ENCODE measurements at regions not wholly inside any gene's neighbourhood (a gene's known extent, or its start where the extent isn't known, plus 50 kb on each side); places are given as distances from the start of the nearest gene placed in this dataset.

GRCh38 chr21:21860888-21861287 is 862.7 kb downstream of the NCAM2 start:
- ATAC-seq (no peak), DNase-seq (ENCODE audit: low spot score) (no peak)
- Mint-ChIP-seq H3K9me3 (peaks cover 7% of the 10 kb centered on the region; the same call in 1 of the 2 replicates), H3K36me3 (no peaks in the 10 kb centered on the region), H3K27me3 (ENCODE audit: low read depth) (no peaks in the 10 kb centered on the region), H3K4me1 (peaks cover 24% of the 10 kb centered on the region), H3K4me3 (no peak overlapping the region), H3K27ac (no peak overlapping the region)
- TF ChIP-seq USF1 (CRISPR knock-in tag; IDR thresholded peaks at IDR 0.05) (no peak), KAT7 (CRISPR knock-in tag; IDR thresholded peaks at IDR 0.05; ENCODE audit: borderline replicate concordance) (no peak), CBFB (CRISPR knock-in tag; IDR thresholded peaks at IDR 0.05; ENCODE audit: low read depth) (no peak), ZNF138 (CRISPR knock-in tag; conservative IDR thresholded peaks at IDR 0.05) (no peak), CREM (CRISPR knock-in tag; IDR thresholded peaks at IDR 0.05) (no peak), ZNF232 (CRISPR knock-in tag; IDR thresholded peaks at IDR 0.05) (no peak), ZNF423 (CRISPR knock-in tag; IDR thresholded peaks at IDR 0.05) (no peak), ZSCAN18 (CRISPR knock-in tag; IDR thresholded peaks at IDR 0.05) (no peak), ZNF263 (CRISPR knock-in tag; IDR thresholded peaks at IDR 0.05; ENCODE audit: low read depth) (no peak)
- TF ChIP-seq, protein P1, sequence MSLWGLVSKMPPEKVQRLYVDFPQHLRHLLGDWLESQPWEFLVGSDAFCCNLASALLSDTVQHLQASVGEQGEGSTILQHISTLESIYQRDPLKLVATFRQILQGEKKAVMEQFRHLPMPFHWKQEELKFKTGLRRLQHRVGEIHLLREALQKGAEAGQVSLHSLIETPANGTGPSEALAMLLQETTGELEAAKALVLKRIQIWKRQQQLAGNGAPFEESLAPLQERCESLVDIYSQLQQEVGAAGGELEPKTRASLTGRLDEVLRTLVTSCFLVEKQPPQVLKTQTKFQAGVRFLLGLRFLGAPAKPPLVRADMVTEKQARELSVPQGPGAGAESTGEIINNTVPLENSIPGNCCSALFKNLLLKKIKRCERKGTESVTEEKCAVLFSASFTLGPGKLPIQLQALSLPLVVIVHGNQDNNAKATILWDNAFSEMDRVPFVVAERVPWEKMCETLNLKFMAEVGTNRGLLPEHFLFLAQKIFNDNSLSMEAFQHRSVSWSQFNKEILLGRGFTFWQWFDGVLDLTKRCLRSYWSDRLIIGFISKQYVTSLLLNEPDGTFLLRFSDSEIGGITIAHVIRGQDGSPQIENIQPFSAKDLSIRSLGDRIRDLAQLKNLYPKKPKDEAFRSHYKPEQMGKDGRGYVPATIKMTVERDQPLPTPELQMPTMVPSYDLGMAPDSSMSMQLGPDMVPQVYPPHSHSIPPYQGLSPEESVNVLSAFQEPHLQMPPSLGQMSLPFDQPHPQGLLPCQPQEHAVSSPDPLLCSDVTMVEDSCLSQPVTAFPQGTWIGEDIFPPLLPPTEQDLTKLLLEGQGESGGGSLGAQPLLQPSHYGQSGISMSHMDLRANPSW (CRISPR knock-in tag; conservative IDR thresholded peaks at IDR 0.05; ENCODE audit: low read depth) = no peak
- TF ChIP-seq, protein P2, sequence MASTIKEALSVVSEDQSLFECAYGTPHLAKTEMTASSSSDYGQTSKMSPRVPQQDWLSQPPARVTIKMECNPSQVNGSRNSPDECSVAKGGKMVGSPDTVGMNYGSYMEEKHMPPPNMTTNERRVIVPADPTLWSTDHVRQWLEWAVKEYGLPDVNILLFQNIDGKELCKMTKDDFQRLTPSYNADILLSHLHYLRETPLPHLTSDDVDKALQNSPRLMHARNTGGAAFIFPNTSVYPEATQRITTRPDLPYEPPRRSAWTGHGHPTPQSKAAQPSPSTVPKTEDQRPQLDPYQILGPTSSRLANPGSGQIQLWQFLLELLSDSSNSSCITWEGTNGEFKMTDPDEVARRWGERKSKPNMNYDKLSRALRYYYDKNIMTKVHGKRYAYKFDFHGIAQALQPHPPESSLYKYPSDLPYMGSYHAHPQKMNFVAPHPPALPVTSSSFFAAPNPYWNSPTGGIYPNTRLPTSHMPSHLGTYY (CRISPR knock-in tag; IDR thresholded peaks at IDR 0.05) = no peak
- TF ChIP-seq, protein P3, sequence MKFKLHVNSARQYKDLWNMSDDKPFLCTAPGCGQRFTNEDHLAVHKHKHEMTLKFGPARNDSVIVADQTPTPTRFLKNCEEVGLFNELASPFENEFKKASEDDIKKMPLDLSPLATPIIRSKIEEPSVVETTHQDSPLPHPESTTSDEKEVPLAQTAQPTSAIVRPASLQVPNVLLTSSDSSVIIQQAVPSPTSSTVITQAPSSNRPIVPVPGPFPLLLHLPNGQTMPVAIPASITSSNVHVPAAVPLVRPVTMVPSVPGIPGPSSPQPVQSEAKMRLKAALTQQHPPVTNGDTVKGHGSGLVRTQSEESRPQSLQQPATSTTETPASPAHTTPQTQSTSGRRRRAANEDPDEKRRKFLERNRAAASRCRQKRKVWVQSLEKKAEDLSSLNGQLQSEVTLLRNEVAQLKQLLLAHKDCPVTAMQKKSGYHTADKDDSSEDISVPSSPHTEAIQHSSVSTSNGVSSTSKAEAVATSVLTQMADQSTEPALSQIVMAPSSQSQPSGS (CRISPR knock-in tag; IDR thresholded peaks at IDR 0.05; ENCODE audit: borderline replicate concordance, low read depth) = no peak
- ChIA-PET CTCF (no interaction called here), POLR2A (no interaction called here)

DNA sequence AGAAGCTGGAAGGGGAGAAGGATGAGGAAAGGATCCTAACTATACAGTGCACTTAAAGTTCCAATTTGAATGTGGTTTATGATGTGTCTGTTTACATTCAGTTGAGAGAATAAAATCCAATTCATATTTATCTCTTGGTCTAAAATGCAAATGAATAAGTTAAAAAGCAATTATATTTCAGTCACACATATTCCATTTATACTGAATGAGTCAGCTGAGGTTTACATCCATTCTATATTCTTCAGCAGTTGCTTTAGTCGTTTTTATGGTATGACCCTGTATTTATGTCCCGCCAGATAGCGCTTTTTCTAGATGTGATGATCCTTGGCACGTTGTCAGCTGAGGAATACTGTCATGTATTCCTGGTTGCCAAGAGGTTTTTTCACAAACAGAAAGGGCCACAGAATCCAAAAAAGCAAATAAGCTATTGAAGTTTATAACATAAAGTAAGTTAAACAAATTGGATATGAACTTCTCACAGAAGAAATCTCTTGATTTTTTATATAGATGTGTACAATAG is 866.2 kb downstream of the NCAM2 start:
- no peak for ATAC-seq
- H3K4me1 Mint-ChIP-seq = peaks cover 16% of the 10 kb centered on the region
- ChIA-PET POLR2A (no interaction called here), CTCF (no interaction called here)
- H3K4me3 Mint-ChIP-seq = no peak overlapping the region
- H3K27ac Mint-ChIP-seq = no peak overlapping the region
- DNase-seq (ENCODE audit: low spot score) = no peak
- no peaks in the 10 kb centered on the region for H3K27me3 Mint-ChIP-seq (ENCODE audit: low read depth)
- H3K9me3 Mint-ChIP-seq = no peaks in the 10 kb centered on the region
- no peaks in the 10 kb centered on the region for H3K36me3 Mint-ChIP-seq
- TF ChIP-seq ZNF396 (CRISPR knock-in tag; IDR thresholded peaks at IDR 0.05; ENCODE audit: borderline replicate concordance) (no peak), ZNF219 (CRISPR knock-in tag; IDR thresholded peaks at IDR 0.05; ENCODE audit: borderline replicate concordance) (no peak), NFATC4 (CRISPR knock-in tag; IDR thresholded peaks at IDR 0.05) (no peak), NFE2L1 (CRISPR knock-in tag; IDR thresholded peaks at IDR 0.05) (no peak), MXD4 (CRISPR knock-in tag; IDR thresholded peaks at IDR 0.05; ENCODE audit: borderline replicate concordance) (no peak), RELA (CRISPR knock-in tag; IDR thresholded peaks at IDR 0.05; ENCODE audit: borderline replicate concordance) (no peak), AFF4 (CRISPR knock-in tag; IDR thresholded peaks at IDR 0.05; ENCODE audit: borderline replicate concordance) (no peak), TEAD1 (CRISPR knock-in tag; IDR thresholded peaks at IDR 0.05) (no peak), CBFB (CRISPR knock-in tag; IDR thresholded peaks at IDR 0.05; ENCODE audit: low read depth) (no peak)
- TF ChIP-seq, protein P2 (CRISPR knock-in tag; IDR thresholded peaks at IDR 0.05) = no peak

Measured in WTC11 (cell line).